ENCODE measurements at regions not wholly inside any gene's neighbourhood (a gene's known extent, or its start where the extent isn't known, plus 50 kb on each side); places are given as distances from the start of the nearest gene placed in this dataset.

GRCh38 chr3:67983166-67983565 lies 328.8 kb upstream of the SUCLG2 start (continued):
- TF ChIP-seq CSRNP3 (CRISPR knock-in tag; IDR thresholded peaks at IDR 0.05) (no peak), ZC3H10 (CRISPR knock-in tag; IDR thresholded peaks at IDR 0.05) (no peak), OSR1 (CRISPR knock-in tag; IDR thresholded peaks at IDR 0.05) (no peak), ZNF565 (CRISPR knock-in tag; conservative IDR thresholded peaks at IDR 0.05; ENCODE audit: low read depth) (no peak), RARB (CRISPR knock-in tag; IDR thresholded peaks at IDR 0.05) (no peak), SNAI2 (CRISPR knock-in tag; IDR thresholded peaks at IDR 0.05) (no peak)

- TF ChIP-seq BACH2 (CRISPR knock-in tag; IDR thresholded peaks at IDR 0.05; ENCODE audit: borderline replicate concordance): no peak
- no peak for TF ChIP-seq TOX (CRISPR knock-in tag; IDR thresholded peaks at IDR 0.05; ENCODE audit: borderline replicate concordance)
- no peak for TF ChIP-seq ARNTL (CRISPR knock-in tag; IDR thresholded peaks at IDR 0.05; ENCODE audit: borderline replicate concordance, low read depth)
- TF ChIP-seq CREB5 (CRISPR knock-in tag; IDR thresholded peaks at IDR 0.05; ENCODE audit: low read depth): no peak
- no peak for TF ChIP-seq TCF4 (CRISPR knock-in tag; IDR thresholded peaks at IDR 0.05; ENCODE audit: borderline replicate concordance)
- TF ChIP-seq PPARA (CRISPR knock-in tag; IDR thresholded peaks at IDR 0.05; ENCODE audit: borderline replicate concordance): no peak
- no peak for TF ChIP-seq RARB (CRISPR knock-in tag; IDR thresholded peaks at IDR 0.05)
- TF ChIP-seq CSRNP3 (CRISPR knock-in tag; IDR thresholded peaks at IDR 0.05): no peak
- no peak for TF ChIP-seq POU6F1 (CRISPR knock-in tag; IDR thresholded peaks at IDR 0.05; ENCODE audit: borderline replicate concordance, low read depth)
- TF ChIP-seq GLIS3 (CRISPR knock-in tag; IDR thresholded peaks at IDR 0.05): no peak
- no peak for TF ChIP-seq ESRRG (CRISPR knock-in tag; IDR thresholded peaks at IDR 0.05)
- TF ChIP-seq SNAI2 (CRISPR knock-in tag; IDR thresholded peaks at IDR 0.05): no peak
- no peak for TF ChIP-seq ZNF565 (CRISPR knock-in tag; conservative IDR thresholded peaks at IDR 0.05; ENCODE audit: low read depth)
- TF ChIP-seq OSR1 (CRISPR knock-in tag; IDR thresholded peaks at IDR 0.05): no peak
- no peak for TF ChIP-seq PATZ1 (CRISPR knock-in tag; IDR thresholded peaks at IDR 0.05; ENCODE audit: borderline replicate concordance)
- TF ChIP-seq ZNF8 (CRISPR knock-in tag; IDR thresholded peaks at IDR 0.05): no peak
- no peak for TF ChIP-seq ZFP3 (CRISPR knock-in tag; IDR thresholded peaks at IDR 0.05)
- no peak for TF ChIP-seq CSDC2 (CRISPR knock-in tag; IDR thresholded peaks at IDR 0.05)
- ATAC-seq: no peak
These were observed 326.7 kb upstream of the SUCLG2 start for GRCh38 chr3:67981077-67981476.

GRCh38 chr3:67979342-67979741 lies 324.9 kb upstream of the SUCLG2 start:
- ATAC-seq: no peak

More at GRCh38 chr3:67979342-67979741, 324.9 kb upstream of the SUCLG2 start:
- TF ChIP-seq OSR1 (CRISPR knock-in tag; IDR thresholded peaks at IDR 0.05) (no peak), SNAI2 (CRISPR knock-in tag; IDR thresholded peaks at IDR 0.05) (no peak), PPARA (CRISPR knock-in tag; IDR thresholded peaks at IDR 0.05; ENCODE audit: borderline replicate concordance) (no peak), GLIS3 (CRISPR knock-in tag; IDR thresholded peaks at IDR 0.05) (no peak), ESRRG (CRISPR knock-in tag; IDR thresholded peaks at IDR 0.05) (no peak), ZNF8 (CRISPR knock-in tag; IDR thresholded peaks at IDR 0.05) (no peak), PATZ1 (CRISPR knock-in tag; IDR thresholded peaks at IDR 0.05; ENCODE audit: borderline replicate concordance) (no peak), POU6F1 (CRISPR knock-in tag; IDR thresholded peaks at IDR 0.05; ENCODE audit: borderline replicate concordance, low read depth) (no peak), TSHZ2 (CRISPR knock-in tag; IDR thresholded peaks at IDR 0.05) (no peak), ARNTL (CRISPR knock-in tag; IDR thresholded peaks at IDR 0.05; ENCODE audit: borderline replicate concordance, low read depth) (no peak), ZFP30 (CRISPR knock-in tag; IDR thresholded peaks at IDR 0.05) (no peak), ZC3H10 (CRISPR knock-in tag; IDR thresholded peaks at IDR 0.05) (no peak)

All from SK-N-SH treated with all-trans-retinoic acid at 6 μM for 48 hours (cell line).